Prostate gland (tissue), 2 donors: ENCODE measurements at regions not wholly inside any gene's neighbourhood (a gene's known extent, or its start where the extent isn't known, plus 50 kb on each side); places are given as distances from the start of the nearest gene placed in this dataset.

Experiments
- POLR2A ChIP-seq: fragments of 450-650 bp; IDR thresholded peaks from one replicate; pipeline ENCODE4 v1.6.1; 2016; ENCODE audit warnings: antibody characterized with exemption, mild to moderate bottlenecking
- POLR2AphosphoS5 ChIP-seq: sonication (generic); formaldehyde crosslinking; IDR thresholded peaks from one replicate; pipeline ENCODE4 v1.6.1; 2017; ENCODE audit warnings: antibody characterized with exemption
- TF ChIP-seq, protein P1 (sequence below), 4 experiments: fragments of 200-600 bp in 2 of 4; fragments of 450-650 bp in 2 of 4; sonication (generic) in 2 of 4; IDR thresholded peaks; 1 replicate in 3 of 4; 2 replicates in 1 of 4; pipeline ENCODE4 v1.5.1; 2016 to 2019; ENCODE audit warnings: antibody characterized with exemption in 4 of 4, mild to moderate bottlenecking in 2 of 4, moderate library complexity in 2 of 4

DNA sequence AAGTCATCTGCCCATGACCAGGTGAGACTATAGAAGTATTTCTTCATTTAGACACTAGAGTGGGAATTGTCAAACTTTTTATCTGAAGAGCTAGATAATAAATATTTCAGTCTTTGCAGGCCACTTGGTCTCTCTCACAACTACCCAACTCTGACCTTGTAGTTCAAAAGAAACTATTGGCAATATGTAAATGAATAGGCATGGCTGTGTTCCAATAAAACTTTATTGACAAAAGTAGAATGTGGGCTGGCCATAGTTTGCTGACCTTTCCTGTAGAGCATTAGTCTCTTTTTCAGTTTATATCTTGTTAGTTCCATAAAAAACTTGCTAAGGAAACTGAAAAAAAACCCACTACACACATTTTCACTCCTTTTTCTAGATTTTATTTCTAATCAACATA lies 535.5 kb downstream of the PRR16 start:
- TF ChIP-seq POLR2A (no peak), POLR2AphosphoS5 (no peak)
- TF ChIP-seq, protein P1, sequence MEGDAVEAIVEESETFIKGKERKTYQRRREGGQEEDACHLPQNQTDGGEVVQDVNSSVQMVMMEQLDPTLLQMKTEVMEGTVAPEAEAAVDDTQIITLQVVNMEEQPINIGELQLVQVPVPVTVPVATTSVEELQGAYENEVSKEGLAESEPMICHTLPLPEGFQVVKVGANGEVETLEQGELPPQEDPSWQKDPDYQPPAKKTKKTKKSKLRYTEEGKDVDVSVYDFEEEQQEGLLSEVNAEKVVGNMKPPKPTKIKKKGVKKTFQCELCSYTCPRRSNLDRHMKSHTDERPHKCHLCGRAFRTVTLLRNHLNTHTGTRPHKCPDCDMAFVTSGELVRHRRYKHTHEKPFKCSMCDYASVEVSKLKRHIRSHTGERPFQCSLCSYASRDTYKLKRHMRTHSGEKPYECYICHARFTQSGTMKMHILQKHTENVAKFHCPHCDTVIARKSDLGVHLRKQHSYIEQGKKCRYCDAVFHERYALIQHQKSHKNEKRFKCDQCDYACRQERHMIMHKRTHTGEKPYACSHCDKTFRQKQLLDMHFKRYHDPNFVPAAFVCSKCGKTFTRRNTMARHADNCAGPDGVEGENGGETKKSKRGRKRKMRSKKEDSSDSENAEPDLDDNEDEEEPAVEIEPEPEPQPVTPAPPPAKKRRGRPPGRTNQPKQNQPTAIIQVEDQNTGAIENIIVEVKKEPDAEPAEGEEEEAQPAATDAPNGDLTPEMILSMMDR (IDR thresholded peaks at IDR 0.05), result no peak
